ENCODE measurements at regions not wholly inside any gene's neighbourhood (a gene's known extent, or its start where the extent isn't known, plus 50 kb on each side); places are given as distances from the start of the nearest gene placed in this dataset.

GRCh38 chr21:33136847-33137502 is 67.0 kb downstream of the OLIG1 start:
- H3K27me3 ChIP-seq (ENCODE audit: low read depth, low read length) = 0 out of 2 replicates have a peak, but pooled peaks cover 3% of the 10 kb centered on the region
- no peaks in the 10 kb centered on the region for H3K36me3 ChIP-seq (replicated peaks; ENCODE audit: low read depth, low read length)
- H3K9ac ChIP-seq (ENCODE audit: low read length) = no peak overlapping the region
- H3K4me1 ChIP-seq (ENCODE audit: low read length) = no peaks in the 10 kb centered on the region
- H3K9me3 ChIP-seq (ENCODE audit: insufficient read depth, low read length) = no peaks in the 10 kb centered on the region
- H3K4me3 ChIP-seq (ENCODE audit: low read length) = no peak overlapping the region
- no peak overlapping the region for H3K27ac ChIP-seq (ENCODE audit: low read length)
- no peaks in the 10 kb centered on the region for H3K79me2 ChIP-seq (ENCODE audit: low read length)
- no peak overlapping the region for H3K4me2 ChIP-seq (ENCODE audit: low read length)
- H4K20me1 ChIP-seq (ENCODE audit: insufficient read depth, low read length) = no peaks in the 10 kb centered on the region
- TF ChIP-seq EZH2phosphoT487 (IDR thresholded peaks at IDR 0.05; ENCODE audit: low read depth) (no peak), CTCF (IDR thresholded peaks at IDR 0.05; ENCODE audit: low read depth, low read length) (no peak)
- H2AFZ ChIP-seq (ENCODE audit: low read depth, low read length) = no peak overlapping the region

DNA sequence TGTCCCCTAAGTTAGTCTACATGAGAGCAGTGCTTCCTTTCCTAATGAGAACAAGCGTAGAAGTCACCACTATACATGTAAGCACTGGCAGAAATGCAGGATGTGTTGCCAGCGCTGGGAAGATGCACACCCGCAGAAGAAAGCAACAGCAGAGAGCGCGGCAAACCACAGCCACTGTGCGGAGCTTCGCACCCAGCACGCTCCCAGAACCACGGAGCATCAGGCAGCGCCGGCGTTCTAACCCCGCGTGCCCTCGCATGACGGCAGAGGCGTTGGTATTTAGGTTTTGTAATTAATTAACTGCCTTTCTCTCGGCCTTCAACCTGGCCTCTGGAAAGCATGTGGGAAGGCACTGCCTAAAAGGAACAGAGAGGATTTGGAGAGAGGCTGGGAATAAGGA is 69.1 kb downstream of the OLIG1 start:
- Histone ChIP-seq H3K36me3 (replicated peaks; ENCODE audit: low read depth, low read length) (no peaks in the 10 kb centered on the region), H3K27me3 (ENCODE audit: low read depth, low read length) (0 out of 2 replicates have a peak, but pooled peaks cover 3% of the 10 kb centered on the region), H3K79me2 (ENCODE audit: low read length) (no peaks in the 10 kb centered on the region), H3K4me2 (ENCODE audit: low read length) (no peak overlapping the region), H3K4me3 (ENCODE audit: low read length) (no peak overlapping the region), H3K27ac (ENCODE audit: low read length) (no peak overlapping the region), H3K4me1 (ENCODE audit: low read length) (no peaks in the 10 kb centered on the region), H3K9ac (ENCODE audit: low read length) (no peak overlapping the region), H3K9me3 (ENCODE audit: insufficient read depth, low read length) (no peaks in the 10 kb centered on the region), H2AFZ (ENCODE audit: low read depth, low read length) (no peak overlapping the region), H4K20me1 (ENCODE audit: insufficient read depth, low read length) (no peaks in the 10 kb centered on the region)
- TF ChIP-seq CTCF (IDR thresholded peaks at IDR 0.05; ENCODE audit: low read depth, low read length) = no peak
- no peak for TF ChIP-seq EZH2phosphoT487 (IDR thresholded peaks at IDR 0.05; ENCODE audit: low read depth)

GRCh38 chr21:33140288-33140687 is 70.3 kb downstream of the OLIG1 start:
- Histone ChIP-seq H2AFZ (ENCODE audit: low read depth, low read length) (no peak overlapping the region), H3K4me2 (ENCODE audit: low read length) (no peak overlapping the region), H3K36me3 (replicated peaks; ENCODE audit: low read depth, low read length) (no peaks in the 10 kb centered on the region), H3K4me3 (ENCODE audit: low read length) (no peak overlapping the region), H3K27ac (ENCODE audit: low read length) (no peak overlapping the region), H3K27me3 (ENCODE audit: low read depth, low read length) (peaks cover 5% of the 10 kb centered on the region; the same call in 1 of the 2 replicates), H3K4me1 (ENCODE audit: low read length) (no peaks in the 10 kb centered on the region), H3K9ac (ENCODE audit: low read length) (no peak overlapping the region), H3K79me2 (ENCODE audit: low read length) (no peaks in the 10 kb centered on the region), H3K9me3 (ENCODE audit: insufficient read depth, low read length) (no peaks in the 10 kb centered on the region), H4K20me1 (ENCODE audit: insufficient read depth, low read length) (no peaks in the 10 kb centered on the region)
- no peak for TF ChIP-seq CTCF (IDR thresholded peaks at IDR 0.05; ENCODE audit: low read depth, low read length)
- no peak for TF ChIP-seq EZH2phosphoT487 (IDR thresholded peaks at IDR 0.05; ENCODE audit: low read depth)

- no peaks in the 10 kb centered on the region for H3K36me3 ChIP-seq (replicated peaks; ENCODE audit: low read depth, low read length)
- H3K27ac ChIP-seq (ENCODE audit: low read length) = no peak overlapping the region
- TF ChIP-seq EZH2phosphoT487 (IDR thresholded peaks at IDR 0.05; ENCODE audit: low read depth) (no peak), CTCF (IDR thresholded peaks at IDR 0.05; ENCODE audit: low read depth, low read length) (no peak)
- H3K4me1 ChIP-seq (ENCODE audit: low read length) = no peaks in the 10 kb centered on the region
- no peaks in the 10 kb centered on the region for H3K79me2 ChIP-seq (ENCODE audit: low read length)
- no peaks in the 10 kb centered on the region for H3K9me3 ChIP-seq (ENCODE audit: insufficient read depth, low read length)
- no peak overlapping the region for H3K4me2 ChIP-seq (ENCODE audit: low read length)
- peaks cover 19% of the 10 kb centered on the region for H3K27me3 ChIP-seq (ENCODE audit: low read depth, low read length)
- H3K4me3 ChIP-seq (ENCODE audit: low read length) = no peak overlapping the region
- H2AFZ ChIP-seq (ENCODE audit: low read depth, low read length) = no peak overlapping the region
- H4K20me1 ChIP-seq (ENCODE audit: insufficient read depth, low read length) = no peaks in the 10 kb centered on the region
- no peak overlapping the region for H3K9ac ChIP-seq (ENCODE audit: low read length)
These were observed 76.5 kb downstream of the OLIG1 start for GRCh38 chr21:33146467-33146866.
